Activated CD4-positive, alpha-beta T cell treated with anti-CD3 and anti-CD28 coated beads, Interleukin-2, amount 50 U/mL, for 1 hour (primary cell): ENCODE measurements at regions not wholly inside any gene's neighbourhood (a gene's known extent, or its start where the extent isn't known, plus 50 kb on each side); places are given as distances from the start of the nearest gene placed in this dataset.
"Not testable (repeated sequence)": the region's sequence is repeated elsewhere in the genome, so short reads cannot be mapped to it uniquely, and the experiment has no call there.

Source experiments
- DNase-seq: peaks from one replicate; pipeline ENCODE4 v3.0.0-alpha.2; 2020

- no peak for DNase-seq
These were observed 323.7 kb downstream of the THBS2 start for GRCh38 chr6:168929871-168930450.

GRCh38 chr6:168928012-168928411 lies 325.6 kb downstream of the THBS2 start:
- DNase-seq = no peak

DNA sequence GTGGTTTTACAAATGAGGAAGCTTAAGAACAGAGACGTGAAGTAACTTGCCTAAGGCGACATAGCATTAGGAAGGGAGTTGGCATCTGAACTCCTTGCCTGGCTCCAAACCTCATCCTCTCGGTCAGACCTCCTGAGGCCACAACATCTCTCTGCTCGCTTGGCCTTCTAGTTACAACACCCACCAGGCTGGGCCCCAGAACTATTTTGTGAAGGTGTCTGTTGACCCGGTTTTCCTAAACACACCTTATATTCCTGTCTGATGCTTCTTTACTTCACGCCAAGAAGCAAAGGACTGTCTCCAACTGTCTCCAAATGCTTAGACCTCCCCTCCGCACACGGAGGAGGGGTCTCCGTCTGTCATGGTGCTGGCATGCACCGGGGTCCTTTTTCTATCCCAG lies 326.6 kb downstream of the THBS2 start:
- no peak for DNase-seq

GRCh38 chr6:168926306-168926705 lies 327.3 kb downstream of the THBS2 start:
- DNase-seq = no peak

GRCh38 chr6:168925671-168926070 lies 328.0 kb downstream of the THBS2 start:
- no peak for DNase-seq

GRCh38 chr6:168923171-168923570 lies 330.5 kb downstream of the THBS2 start:
- DNase-seq = no peak

- no peak for DNase-seq
These were observed 331.2 kb downstream of the THBS2 start for GRCh38 chr6:168922436-168922835.

DNA sequence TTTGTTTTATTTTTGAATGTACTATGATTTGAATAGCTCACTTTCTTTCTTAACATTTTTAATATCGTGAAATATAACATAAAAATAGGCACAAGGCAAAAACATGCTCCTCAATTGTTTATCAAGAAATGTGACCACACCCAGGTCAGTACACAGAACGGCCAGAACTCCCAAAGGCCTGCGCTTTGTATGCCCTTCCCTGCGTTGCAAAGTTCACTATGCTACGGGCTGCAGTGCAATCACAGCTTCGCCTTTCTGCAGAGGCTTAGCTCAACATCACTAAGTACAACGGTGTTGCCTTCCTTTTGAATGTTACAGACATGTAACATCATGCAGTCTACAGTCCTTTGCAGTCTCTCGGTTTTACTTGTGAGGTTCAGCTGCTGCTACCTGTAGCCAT lies 333.4 kb downstream of the THBS2 start:
- DNase-seq = no peak

- no peak for DNase-seq
These were observed 334.0 kb downstream of the THBS2 start for GRCh38 chr6:168919470-168920179.

DNA sequence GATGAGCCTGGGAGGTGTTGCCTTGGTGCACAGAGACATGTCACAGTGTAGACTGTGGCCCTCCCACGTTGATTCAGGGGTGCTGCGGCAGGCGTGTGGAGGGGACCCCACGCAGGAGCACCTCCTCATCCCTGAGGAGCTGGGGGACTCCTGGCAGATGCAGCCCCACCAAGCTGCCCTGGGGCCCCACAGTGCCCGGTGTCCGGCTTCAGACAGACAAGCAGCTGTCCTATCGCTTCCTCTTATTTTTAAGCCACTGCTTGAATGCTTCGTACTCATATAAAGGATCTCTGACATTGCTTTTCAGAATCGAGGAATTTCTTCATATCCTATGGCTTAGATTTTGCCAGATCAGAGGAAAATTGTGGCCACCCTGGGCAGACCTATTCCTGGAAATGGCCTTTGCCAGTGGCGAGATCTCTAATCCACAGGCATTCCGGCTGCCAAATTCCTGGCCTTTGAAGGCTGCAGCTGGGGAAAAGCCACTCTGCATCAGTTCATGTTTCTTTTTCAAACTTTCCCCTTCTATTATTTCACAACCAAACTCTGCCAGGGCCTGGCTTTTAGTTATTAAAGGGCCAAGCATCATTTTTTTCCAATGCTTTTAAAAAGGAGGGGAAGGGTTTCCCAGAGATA lies 337.0 kb downstream of the THBS2 start:
- no peak for DNase-seq

- DNase-seq = no peak
These were observed 337.8 kb downstream of the THBS2 start for GRCh38 chr6:168915855-168916254.

GRCh38 chr6:168915242-168915641 lies 338.4 kb downstream of the THBS2 start:
- no peak for DNase-seq

- DNase-seq = no peak
These were observed 339.7 kb downstream of the THBS2 start for GRCh38 chr6:168913866-168914469.

DNA sequence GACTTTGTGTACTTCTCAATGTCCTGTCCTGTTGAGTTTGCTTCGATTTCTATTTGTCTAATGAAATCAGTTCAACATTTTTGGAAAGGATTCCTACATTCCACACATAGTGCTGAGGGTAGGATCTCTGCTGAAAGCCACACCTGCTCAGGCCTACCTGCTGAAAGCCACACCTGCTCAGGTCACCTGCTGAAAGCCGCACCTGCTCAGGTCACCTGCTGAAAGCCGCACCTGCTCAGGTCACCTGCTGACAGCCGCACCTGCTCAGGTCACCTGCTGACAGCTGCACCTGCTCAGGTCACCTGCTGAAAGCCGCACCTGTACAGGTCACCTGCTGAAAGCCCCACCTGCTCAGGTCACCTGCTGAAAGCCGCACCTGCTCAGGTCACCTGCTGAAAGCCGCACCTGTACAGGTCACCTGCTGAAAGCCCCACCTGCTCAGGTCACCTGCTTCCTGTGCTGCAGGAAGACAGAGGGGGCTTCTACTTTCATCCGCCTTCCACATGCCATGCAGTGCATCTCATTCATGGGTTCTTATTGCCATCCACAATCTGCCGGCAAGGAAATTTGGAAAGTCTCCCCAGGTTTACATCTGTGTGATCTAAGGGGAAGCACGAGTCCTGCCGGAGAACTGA lies 340.3 kb downstream of the THBS2 start:
- DNase-seq = not testable (repeated sequence)

GRCh38 chr6:168909288-168909687 lies 344.4 kb downstream of the THBS2 start:
- no peak for DNase-seq

DNA sequence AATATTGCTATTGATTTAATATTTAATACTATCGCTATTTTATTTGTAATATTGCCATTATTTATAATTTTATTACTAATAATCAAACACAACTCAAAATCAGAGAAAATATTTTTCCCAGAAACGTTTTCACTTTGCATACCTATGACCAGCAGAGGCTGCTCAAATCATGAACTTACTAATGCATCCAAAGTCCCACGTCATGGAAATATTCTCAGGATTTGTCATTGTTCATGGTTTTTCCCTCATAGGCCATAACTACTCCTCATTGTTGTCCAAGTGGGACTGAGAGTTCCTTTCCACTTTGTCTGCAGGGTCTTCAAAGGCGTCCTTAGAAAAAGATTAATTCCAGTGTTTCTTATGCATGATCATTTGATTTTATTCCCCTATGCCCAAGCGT lies 344.8 kb downstream of the THBS2 start:
- DNase-seq = no peak

DNA sequence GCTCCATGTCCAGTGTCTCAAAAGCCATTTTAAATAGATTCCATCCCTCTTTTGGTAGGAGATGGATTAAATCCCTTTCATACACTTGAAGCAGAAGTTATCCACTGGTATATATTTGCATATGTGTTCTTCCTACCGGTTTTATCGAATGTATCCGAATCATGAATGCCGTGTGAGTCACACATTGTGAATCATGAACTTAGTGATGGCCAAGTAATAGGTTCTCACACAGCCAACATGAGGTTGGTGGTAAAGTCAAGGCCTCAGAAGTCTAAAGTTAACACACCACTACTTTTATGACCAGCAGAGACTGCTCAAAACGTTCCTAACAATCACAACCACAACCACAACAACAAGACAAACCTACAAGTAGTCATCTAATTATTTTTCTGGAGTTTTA lies 345.5 kb downstream of the THBS2 start:
- DNase-seq = no peak

DNA sequence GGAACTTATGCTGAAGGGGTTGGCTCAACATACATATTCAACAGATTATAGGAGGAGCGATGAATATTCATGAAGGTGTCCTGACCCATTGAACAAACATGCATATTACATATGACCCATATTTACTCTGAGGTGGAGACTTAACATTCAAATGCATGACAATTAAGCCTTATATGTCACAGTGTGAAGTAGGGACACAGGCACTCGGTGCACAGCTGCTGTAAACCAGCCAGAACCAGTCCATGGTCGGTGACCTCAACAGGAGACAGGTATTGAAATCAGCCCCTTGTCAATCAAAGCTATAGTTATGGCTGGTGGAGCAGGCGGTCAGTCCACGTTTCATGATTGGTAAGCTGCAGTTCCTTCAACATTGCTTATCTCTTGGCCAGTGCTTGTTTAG lies 347.3 kb downstream of the THBS2 start:
- no peak for DNase-seq

GRCh38 chr6:168905451-168906090 lies 348.1 kb downstream of the THBS2 start:
- no peak for DNase-seq

- no peak for DNase-seq
These were observed 349.9 kb downstream of the THBS2 start for GRCh38 chr6:168903613-168904345.

DNA sequence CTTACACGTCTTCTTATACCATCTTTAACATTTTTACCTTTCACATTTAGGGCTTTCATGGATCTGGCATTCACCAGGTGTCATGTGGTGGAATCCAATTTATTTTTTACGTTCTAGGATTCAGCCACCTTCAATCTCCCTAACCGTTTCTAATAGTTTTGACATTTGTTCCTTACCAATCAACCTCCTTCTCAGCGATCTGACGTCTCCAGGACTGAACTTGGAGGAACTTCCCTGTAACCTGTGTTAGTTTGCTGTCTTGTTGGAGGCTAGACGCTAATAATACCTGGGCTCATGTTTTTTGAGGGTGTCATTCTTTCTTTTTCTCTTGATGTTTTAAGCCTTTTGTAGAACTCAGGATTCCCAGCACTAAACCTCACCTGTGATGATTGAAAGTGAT lies 351.6 kb downstream of the THBS2 start:
- no peak for DNase-seq

- DNase-seq = no peak
These were observed 352.6 kb downstream of the THBS2 start for GRCh38 chr6:168901076-168901475.
